K562 (cell line): ENCODE measurements at regions not wholly inside any gene's neighbourhood (a gene's known extent, or its start where the extent isn't known, plus 50 kb on each side); places are given as distances from the start of the nearest gene placed in this dataset.

Experiments used
- ATAC-seq: fragments of 200-7000 bp; cut with Tn5 transposase; 3 replicates; pipeline ENCODE4 v1.9.1; 2020; ENCODE audit warnings: moderate library complexity
- BruUV-seq: library from RNA; stranded (reverse); fragments of 400-500 nt; replicated peaks from 2 replicates; lab custom pipeline; 2021; lab: Mats Ljungman, UMichigan
- CTCF ChIA-PET: fragments of 300-600 bp; formaldehyde crosslinking; extraction: SDS; loops from one replicate; lab custom pipeline; 2021; ENCODE audit warnings: low intra/inter-chr PET ratio; lab: Yijun Ruan, JAX
- POLR2A ChIA-PET: fragments of 300-600, 350-650 bp; sonication (Branson Sonifier 250); formaldehyde crosslinking; extraction: SDS; loops from one replicate; lab custom pipeline; 2021; ENCODE audit warnings: antibody characterized with exemption, inconsistent platforms; lab: Yijun Ruan, JAX
- DNase-seq, 4 experiments: peaks; one replicate each; pipeline versions ENCODE4 v3.0.0 to v3.0.0-alpha.2; 2011 to 2018; ENCODE audit warnings: low spot score in 3 of 4, mixed read lengths in 3 of 4; ENCODE audit errors: extremely low read depth in 1 of 4
- FAIRE-seq: peaks from 2 replicates; lab custom pipeline; 2011; peaks lifted over from hg19 to GRCh38; lab: Jason Lieb, UNC
- H2AFZ ChIP-seq: 2 replicates; pipeline ENCODE4 v1.6.0; 2011; ENCODE audit warnings: low read depth, low read length, control low read depth, inconsistent platforms
- H3K27ac ChIP-seq: fragments of 200-600 bp; 3 replicates; pipeline ENCODE4 v1.8.0; 2011; ENCODE audit warnings: low read depth, mild to moderate bottlenecking, control low read depth, inconsistent platforms, low read length, moderate library complexity, mixed read lengths; ENCODE audit errors: extremely low read depth
- H3K27me3 ChIP-seq, 2 experiments: fragments of 300-600 bp in 1 of 2; 2 replicates in 1 of 2; 3 replicates in 1 of 2; pipeline versions ENCODE4 v1.6.0 to v1.8.0; 2011; ENCODE audit warnings: inconsistent platforms in 2 of 2, low read length in 2 of 2, mild to moderate bottlenecking in 1 of 2, mixed read lengths in 1 of 2, moderate library complexity in 1 of 2; ENCODE audit not compliant: control insufficient read depth in 2 of 2, insufficient read depth in 2 of 2
- H3K36me3 ChIP-seq: fragments of 300-600 bp; 3 replicates; pipeline ENCODE4 v1.8.0; 2011; ENCODE audit warnings: mild to moderate bottlenecking, low read length, inconsistent platforms; ENCODE audit not compliant: control insufficient read depth, insufficient read depth
- H3K4me1 ChIP-seq, 2 experiments: fragments of 200-600 bp in 1 of 2; replicated peaks in 1 of 2; 2 replicates in 1 of 2; 3 replicates in 1 of 2; pipeline versions ENCODE4 v1.5.1 to v1.8.0; 2011; ENCODE audit warnings: inconsistent platforms in 2 of 2, low read length in 2 of 2, mild to moderate bottlenecking in 1 of 2, mixed read lengths in 1 of 2, moderate library complexity in 1 of 2; ENCODE audit not compliant: control insufficient read depth in 2 of 2, insufficient read depth in 2 of 2
- H3K4me2 ChIP-seq: 2 replicates; pipeline ENCODE4 v1.6.1; 2011; ENCODE audit warnings: low read length, control low read depth, inconsistent platforms, mixed read lengths; ENCODE audit not compliant: insufficient read depth
- H3K4me3 ChIP-seq: fragments of 200-600 bp; sonication (generic), shearing (Covaris generic); 2 replicates; pipeline ENCODE4 v1.5.1; 2016; ENCODE audit warnings: control low read depth, inconsistent platforms
- H3K79me2 ChIP-seq: fragments of 200-600 bp; 3 replicates; pipeline ENCODE4 v1.8.0; 2011; ENCODE audit warnings: low read length, inconsistent platforms; ENCODE audit not compliant: control insufficient read depth, insufficient read depth
- H3K9ac ChIP-seq, 2 experiments: 2 replicates each; pipeline versions ENCODE4 v1.6.0 to v1.6.1; 2011; ENCODE audit warnings: low read depth in 2 of 2, low read length in 2 of 2, control low read depth in 1 of 2, inconsistent platforms in 1 of 2, mild to moderate bottlenecking in 1 of 2, mixed read lengths in 1 of 2; ENCODE audit not compliant: insufficient read depth in 1 of 2
- H3K9me1 ChIP-seq: one replicate; pipeline ENCODE4 v1.6.0; 2011; ENCODE audit warnings: inconsistent platforms, mild to moderate bottlenecking, low read length, moderate library complexity; ENCODE audit not compliant: control insufficient read depth, insufficient read depth
- H3K9me3 ChIP-seq: replicated peaks from 2 replicates; pipeline ENCODE4 v1.5.1; 2011; ENCODE audit warnings: low read depth, low read length, inconsistent platforms; ENCODE audit not compliant: control insufficient read depth, insufficient read depth
- H4K20me1 ChIP-seq: replicated peaks from 2 replicates; pipeline ENCODE4 v1.6.1; 2011; ENCODE audit warnings: low read length, inconsistent platforms, mixed read lengths; ENCODE audit not compliant: control insufficient read depth, insufficient read depth
- EGR1 ChIP-seq: fragments of 450-650 bp; conservative IDR thresholded peaks from 2 replicates; pipeline ENCODE4 v1.6.1; 2017; ENCODE audit warnings: mild to moderate bottlenecking
- HNRNPL ChIP-seq: fragments of 200-400 bp; formaldehyde crosslinking; IDR thresholded peaks from 2 replicates; pipeline ENCODE4 v1.6.1; 2017; ENCODE audit warnings: low read depth, mild to moderate bottlenecking, low read length
- MXI1 ChIP-seq: IDR thresholded peaks from 2 replicates; pipeline ENCODE4 v1.6.1; 2011; ENCODE audit warnings: low read depth, mild to moderate bottlenecking, improper control_type of control experiment, low read length
- SRSF7 ChIP-seq: fragments of 200-400 bp; formaldehyde crosslinking; optimal IDR thresholded peaks from 2 replicates; pipeline ENCODE3; 2017; ENCODE audit warnings: mild to moderate bottlenecking, low read depth, low read length
- ZBTB1 ChIP-seq: sonication (generic); formaldehyde crosslinking; IDR thresholded peaks from 2 replicates; pipeline ENCODE4 v1.8.1; 2023; ENCODE audit warnings: missing genetic modification reagents, low read depth, mild to moderate bottlenecking, borderline replicate concordance
- ZNF311 ChIP-seq: fragments of 250-450 bp; sonication (Bioruptor Pico); IDR thresholded peaks from 2 replicates; pipeline ENCODE4 v1.4.0; 2020; ENCODE audit warnings: mild to moderate bottlenecking, moderate library complexity
- ZNF57 ChIP-seq: fragments of 450-650 bp; formaldehyde crosslinking; IDR thresholded peaks from 2 replicates; pipeline ENCODE4 v1.4.0; 2020; ENCODE audit warnings: mild to moderate bottlenecking, moderate library complexity
- WGBS: fragments of 100-300 bp; shearing (Covaris generic); methylation state at CpG from one replicate; pipeline ENCODE4 v1.1.6; 2016; ENCODE audit warnings: low coverage, mixed read lengths; ENCODE audit not compliant: insufficient coverage; ENCODE audit errors: missing lambda C conversion rate; 5-methylcytosine and 5-hydroxymethylcytosine counted together
- in situ Hi-C: fragments of 300-500 bp; cut with MboI; formaldehyde crosslinking; loops from 4 replicates; pipeline ENCODE4 v1.15.0; 2018; ENCODE audit warnings: inconsistent platforms, mixed read lengths
- intact Hi-C: fragments of 100-400 bp; cut with micrococcal nuclease; formaldehyde crosslinking; loops from 2 replicates; pipeline ENCODE4 v1.14.2; 2022
- TF ChIP-seq, protein P1 (sequence below): IDR thresholded peaks from 2 replicates; pipeline ENCODE4 v1.6.1; 2014; ENCODE audit warnings: antibody characterized with exemption
- TF ChIP-seq, protein P2 (sequence below): sonication (generic); formaldehyde crosslinking; IDR thresholded peaks from 2 replicates; pipeline ENCODE4 v1.8.0; 2022; ENCODE audit warnings: missing genetic modification reagents, mild to moderate bottlenecking, borderline replicate concordance
- TF ChIP-seq, protein P3 (sequence below): fragments of 250-450 bp; sonication (Bioruptor Pico); IDR thresholded peaks from 2 replicates; pipeline ENCODE4 v1.5.1; 2021; ENCODE audit warnings: mild to moderate bottlenecking

DNA sequence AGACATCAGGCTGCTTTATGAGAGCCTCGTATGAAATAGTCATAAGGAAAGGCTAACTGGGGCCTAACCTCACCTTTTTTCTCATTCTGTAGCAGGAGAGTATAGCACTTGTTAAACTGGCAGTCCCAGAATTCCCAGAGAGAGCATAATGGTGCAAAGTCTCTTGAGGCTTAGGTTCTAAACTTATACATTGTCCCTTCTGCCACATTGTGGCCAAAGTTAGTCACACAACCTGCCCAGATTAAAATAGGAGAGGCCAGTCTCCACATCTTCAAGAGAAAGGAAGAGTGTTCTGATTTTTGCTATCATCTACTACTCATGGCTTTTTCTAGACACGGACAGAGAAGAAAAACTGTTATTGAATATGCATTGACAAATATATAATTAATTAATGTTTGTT, 1588.9 kb upstream of the PCDH7 start:
- Histone ChIP-seq H3K9ac (no peak overlapping the region), H3K9me1 (no peaks in the 10 kb centered on the region), H3K27ac (no peak overlapping the region), H2AFZ (no peak overlapping the region), H3K4me2 (no peak overlapping the region), H3K36me3 (no peaks in the 10 kb centered on the region), H3K79me2 (no peaks in the 10 kb centered on the region), H3K9me3 (no peaks in the 10 kb centered on the region), H4K20me1 (no peaks in the 10 kb centered on the region), H3K4me1 (no peaks in the 10 kb centered on the region), H3K27me3 (no peaks in the 10 kb centered on the region), H3K4me3 (no peak overlapping the region)
- CTCF ChIA-PET = no interaction called here
- WGBS = 0% methylated on average over 2 of the region's 2 CpGs
- no TSS peak for BruUV-seq
- DNase-seq (no peak), ATAC-seq (no peak), FAIRE-seq (no peak)
- TF ChIP-seq, protein P1, sequence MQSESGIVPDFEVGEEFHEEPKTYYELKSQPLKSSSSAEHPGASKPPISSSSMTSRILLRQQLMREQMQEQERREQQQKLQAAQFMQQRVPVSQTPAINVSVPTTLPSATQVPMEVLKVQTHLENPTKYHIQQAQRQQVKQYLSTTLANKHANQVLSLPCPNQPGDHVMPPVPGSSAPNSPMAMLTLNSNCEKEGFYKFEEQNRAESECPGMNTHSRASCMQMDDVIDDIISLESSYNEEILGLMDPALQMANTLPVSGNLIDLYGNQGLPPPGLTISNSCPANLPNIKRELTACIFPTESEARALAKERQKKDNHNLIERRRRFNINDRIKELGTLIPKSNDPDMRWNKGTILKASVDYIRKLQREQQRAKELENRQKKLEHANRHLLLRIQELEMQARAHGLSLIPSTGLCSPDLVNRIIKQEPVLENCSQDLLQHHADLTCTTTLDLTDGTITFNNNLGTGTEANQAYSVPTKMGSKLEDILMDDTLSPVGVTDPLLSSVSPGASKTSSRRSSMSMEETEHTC = no peak
- TF ChIP-seq, protein P2, sequence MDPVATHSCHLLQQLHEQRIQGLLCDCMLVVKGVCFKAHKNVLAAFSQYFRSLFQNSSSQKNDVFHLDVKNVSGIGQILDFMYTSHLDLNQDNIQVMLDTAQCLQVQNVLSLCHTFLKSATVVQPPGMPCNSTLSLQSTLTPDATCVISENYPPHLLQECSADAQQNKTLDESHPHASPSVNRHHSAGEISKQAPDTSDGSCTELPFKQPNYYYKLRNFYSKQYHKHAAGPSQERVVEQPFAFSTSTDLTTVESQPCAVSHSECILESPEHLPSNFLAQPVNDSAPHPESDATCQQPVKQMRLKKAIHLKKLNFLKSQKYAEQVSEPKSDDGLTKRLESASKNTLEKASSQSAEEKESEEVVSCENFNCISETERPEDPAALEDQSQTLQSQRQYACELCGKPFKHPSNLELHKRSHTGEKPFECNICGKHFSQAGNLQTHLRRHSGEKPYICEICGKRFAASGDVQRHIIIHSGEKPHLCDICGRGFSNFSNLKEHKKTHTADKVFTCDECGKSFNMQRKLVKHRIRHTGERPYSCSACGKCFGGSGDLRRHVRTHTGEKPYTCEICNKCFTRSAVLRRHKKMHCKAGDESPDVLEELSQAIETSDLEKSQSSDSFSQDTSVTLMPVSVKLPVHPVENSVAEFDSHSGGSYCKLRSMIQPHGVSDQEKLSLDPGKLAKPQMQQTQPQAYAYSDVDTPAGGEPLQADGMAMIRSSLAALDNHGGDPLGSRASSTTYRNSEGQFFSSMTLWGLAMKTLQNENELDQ (CRISPR knock-in tag) = no peak
- TF ChIP-seq HNRNPL (no peak), SRSF7 (no peak), ZNF311 (CRISPR knock-in tag) (no peak), ZNF57 (CRISPR knock-in tag) (no peak), EGR1 (no peak), MXI1 (no peak), ZBTB1 (no peak)
- TF ChIP-seq, protein P3, sequence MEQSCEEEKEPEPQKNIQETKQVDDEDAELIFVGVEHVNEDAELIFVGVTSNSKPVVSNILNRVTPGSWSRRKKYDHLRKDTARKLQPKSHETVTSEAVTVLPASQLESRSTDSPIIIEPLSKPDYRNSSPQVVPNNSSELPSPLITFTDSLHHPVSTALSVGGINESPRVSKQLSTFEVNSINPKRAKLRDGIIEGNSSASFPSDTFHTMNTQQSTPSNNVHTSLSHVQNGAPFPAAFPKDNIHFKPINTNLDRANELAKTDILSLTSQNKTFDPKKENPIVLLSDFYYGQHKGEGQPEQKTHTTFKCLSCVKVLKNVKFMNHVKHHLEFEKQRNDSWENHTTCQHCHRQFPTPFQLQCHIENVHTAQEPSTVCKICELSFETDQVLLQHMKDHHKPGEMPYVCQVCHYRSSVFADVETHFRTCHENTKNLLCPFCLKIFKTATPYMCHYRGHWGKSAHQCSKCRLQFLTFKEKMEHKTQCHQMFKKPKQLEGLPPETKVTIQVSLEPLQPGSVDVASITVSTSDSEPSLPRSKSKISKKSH (CRISPR knock-in tag) = no peak
- intact Hi-C loops (no loop called here), in situ Hi-C loops (no loop called here)
- POLR2A ChIA-PET = no interaction called here
